Memory B cell (primary cell): ENCODE measurements at regions not wholly inside any gene's neighbourhood (a gene's known extent, or its start where the extent isn't known, plus 50 kb on each side); places are given as distances from the start of the nearest gene placed in this dataset.

ENCODE experiments used
- ATAC-seq: fragments of 150-1000 bp; cut with Tn5 transposase; 2 replicates; pipeline ENCODE4 v1.10.0; 2021; ENCODE audit warnings: low read depth, mild to moderate bottlenecking, moderate library complexity
- DNase-seq, 2 donors: peaks; one replicate each; pipeline ENCODE4 v3.0.0; 2022; ENCODE audit warnings: low spot score in 2 of 2
- H3K27ac Mint-ChIP-seq: one replicate; pipeline ENCODE4 v1.8.0; 2022; ENCODE audit warnings: mild to moderate bottlenecking, moderate library complexity, mixed read lengths
- H3K27me3 Mint-ChIP-seq: one replicate; pipeline ENCODE4 v1.8.0; 2022; ENCODE audit warnings: mixed read lengths
- H3K36me3 Mint-ChIP-seq: one replicate; pipeline ENCODE4 v1.8.0; 2022; ENCODE audit warnings: mild to moderate bottlenecking, mixed read lengths
- H3K4me1 Mint-ChIP-seq: one replicate; pipeline ENCODE4 v1.8.0; 2022; ENCODE audit warnings: mixed read lengths
- H3K4me3 Mint-ChIP-seq: one replicate; pipeline ENCODE4 v1.8.0; 2022; ENCODE audit warnings: mild to moderate bottlenecking, moderate library complexity, mixed read lengths
- H3K9me3 Mint-ChIP-seq: one replicate; pipeline ENCODE4 v1.8.0; 2022; ENCODE audit warnings: mixed read lengths

GRCh38 chrX:148354916-148355315, 145.5 kb upstream of the AFF2 start:
- Mint-ChIP-seq H3K4me3 (no peak overlapping the region), H3K27me3 (peaks cover 1% of the 10 kb centered on the region), H3K4me1 (no peaks in the 10 kb centered on the region), H3K9me3 (peaks cover 4% of the 10 kb centered on the region), H3K36me3 (peaks cover 2% of the 10 kb centered on the region), H3K27ac (no peak overlapping the region)
- DNase-seq = no peak
- ATAC-seq = no peak

GRCh38 chrX:148361641-148362040, 138.8 kb upstream of the AFF2 start:
- ATAC-seq = no peak
- Mint-ChIP-seq H3K4me1 (no peaks in the 10 kb centered on the region), H3K4me3 (no peak overlapping the region), H3K27ac (no peak overlapping the region), H3K36me3 (no peaks in the 10 kb centered on the region), H3K27me3 (peaks cover 1% of the 10 kb centered on the region), H3K9me3 (no peaks in the 10 kb centered on the region)
- no peak for DNase-seq

GRCh38 chrX:148363471-148364235, 136.8 kb upstream of the AFF2 start:
- H3K4me1 Mint-ChIP-seq = no peaks in the 10 kb centered on the region
- H3K9me3 Mint-ChIP-seq = no peaks in the 10 kb centered on the region
- DNase-seq (no peak), ATAC-seq (no peak)
- H3K27ac Mint-ChIP-seq = no peak overlapping the region
- no peaks in the 10 kb centered on the region for H3K27me3 Mint-ChIP-seq
- H3K36me3 Mint-ChIP-seq = no peaks in the 10 kb centered on the region
- no peak overlapping the region for H3K4me3 Mint-ChIP-seq

GRCh38 chrX:148365233-148365632, 135.2 kb upstream of the AFF2 start:
- H3K9me3 Mint-ChIP-seq = no peaks in the 10 kb centered on the region
- H3K27me3 Mint-ChIP-seq = no peaks in the 10 kb centered on the region
- no peak for ATAC-seq
- no peaks in the 10 kb centered on the region for H3K4me1 Mint-ChIP-seq
- H3K4me3 Mint-ChIP-seq = no peak overlapping the region
- no peaks in the 10 kb centered on the region for H3K36me3 Mint-ChIP-seq
- H3K27ac Mint-ChIP-seq = no peak overlapping the region
- DNase-seq = no peak

- no peak overlapping the region for H3K4me3 Mint-ChIP-seq
- H3K4me1 Mint-ChIP-seq = no peaks in the 10 kb centered on the region
- DNase-seq (no peak), ATAC-seq (no peak)
- no peaks in the 10 kb centered on the region for H3K36me3 Mint-ChIP-seq
- peaks cover 4% of the 10 kb centered on the region for H3K9me3 Mint-ChIP-seq
- no peaks in the 10 kb centered on the region for H3K27me3 Mint-ChIP-seq
- no peak overlapping the region for H3K27ac Mint-ChIP-seq
These were observed 129.1 kb upstream of the AFF2 start for GRCh38 chrX:148371291-148371690.

- H3K9me3 Mint-ChIP-seq = peaks cover 7% of the 10 kb centered on the region
- no peaks in the 10 kb centered on the region for H3K27me3 Mint-ChIP-seq
- no peaks in the 10 kb centered on the region for H3K36me3 Mint-ChIP-seq
- no peaks in the 10 kb centered on the region for H3K4me1 Mint-ChIP-seq
- no peak overlapping the region for H3K4me3 Mint-ChIP-seq
- no peak for ATAC-seq
- no peak overlapping the region for H3K27ac Mint-ChIP-seq
- DNase-seq = no peak
These were observed 127.5 kb upstream of the AFF2 start for GRCh38 chrX:148372925-148373324.

GRCh38 chrX:148376342-148376741, 124.1 kb upstream of the AFF2 start:
- Mint-ChIP-seq H3K4me1 (peaks cover 10% of the 10 kb centered on the region), H3K27ac (no peak overlapping the region), H3K36me3 (no peaks in the 10 kb centered on the region), H3K9me3 (peaks cover 7% of the 10 kb centered on the region), H3K27me3 (no peaks in the 10 kb centered on the region), H3K4me3 (no peak overlapping the region)
- DNase-seq (no peak), ATAC-seq (no peak)

- peaks cover 10% of the 10 kb centered on the region for H3K4me1 Mint-ChIP-seq
- no peaks in the 10 kb centered on the region for H3K27me3 Mint-ChIP-seq
- H3K4me3 Mint-ChIP-seq = peak overlapping the region; percentile 52
- no peaks in the 10 kb centered on the region for H3K36me3 Mint-ChIP-seq
- ATAC-seq = peak; percentile 6
- peak overlapping the region; percentile 92 for H3K27ac Mint-ChIP-seq
- no peak for DNase-seq
- peaks cover 7% of the 10 kb centered on the region for H3K9me3 Mint-ChIP-seq
These were observed 120.3 kb upstream of the AFF2 start for GRCh38 chrX:148380107-148380506.

GRCh38 chrX:148380650-148381561, 119.5 kb upstream of the AFF2 start:
- DNase-seq = peak in 1 of 2 donors; percentile 16
- peaks cover 3% of the 10 kb centered on the region for H3K9me3 Mint-ChIP-seq
- no peaks in the 10 kb centered on the region for H3K36me3 Mint-ChIP-seq
- H3K27me3 Mint-ChIP-seq = no peaks in the 10 kb centered on the region
- peaks cover 10% of the 10 kb centered on the region for H3K4me1 Mint-ChIP-seq
- peak overlapping the region; percentile 92 for H3K27ac Mint-ChIP-seq
- peak; percentile 81 for ATAC-seq
- H3K4me3 Mint-ChIP-seq = peak overlapping the region; percentile 76

- H3K27me3 Mint-ChIP-seq = no peaks in the 10 kb centered on the region
- H3K27ac Mint-ChIP-seq = peak overlapping the region; percentile 92
- H3K9me3 Mint-ChIP-seq = no peaks in the 10 kb centered on the region
- DNase-seq = no peak
- ATAC-seq = peak; percentile 10
- no peaks in the 10 kb centered on the region for H3K36me3 Mint-ChIP-seq
- peak overlapping the region; percentile 76 for H3K4me3 Mint-ChIP-seq
- H3K4me1 Mint-ChIP-seq = peaks cover 10% of the 10 kb centered on the region
These were observed 118.8 kb upstream of the AFF2 start for GRCh38 chrX:148381603-148382002.

- no peak overlapping the region for H3K4me3 Mint-ChIP-seq
- no peak for ATAC-seq
- no peaks in the 10 kb centered on the region for H3K9me3 Mint-ChIP-seq
- no peaks in the 10 kb centered on the region for H3K36me3 Mint-ChIP-seq
- H3K4me1 Mint-ChIP-seq = peaks cover 10% of the 10 kb centered on the region
- H3K27ac Mint-ChIP-seq = no peak overlapping the region
- no peak for DNase-seq
- H3K27me3 Mint-ChIP-seq = no peaks in the 10 kb centered on the region
These were observed 117.4 kb upstream of the AFF2 start for GRCh38 chrX:148382983-148383382.

GRCh38 chrX:148385471-148385870, 114.9 kb upstream of the AFF2 start:
- H3K27ac Mint-ChIP-seq = no peak overlapping the region
- H3K9me3 Mint-ChIP-seq = no peaks in the 10 kb centered on the region
- no peak overlapping the region for H3K4me3 Mint-ChIP-seq
- H3K4me1 Mint-ChIP-seq = peaks cover 4% of the 10 kb centered on the region
- H3K36me3 Mint-ChIP-seq = no peaks in the 10 kb centered on the region
- no peaks in the 10 kb centered on the region for H3K27me3 Mint-ChIP-seq
- no peak for DNase-seq
- no peak for ATAC-seq

- H3K4me1 Mint-ChIP-seq = peaks cover 4% of the 10 kb centered on the region
- H3K4me3 Mint-ChIP-seq = peak overlapping the region; percentile 21
- no peaks in the 10 kb centered on the region for H3K36me3 Mint-ChIP-seq
- ATAC-seq = peak; percentile 32
- no peaks in the 10 kb centered on the region for H3K9me3 Mint-ChIP-seq
- no peaks in the 10 kb centered on the region for H3K27me3 Mint-ChIP-seq
- peak overlapping the region; percentile 54 for H3K27ac Mint-ChIP-seq
- DNase-seq = no peak
These were observed 110.8 kb upstream of the AFF2 start for GRCh38 chrX:148389629-148390028.

- peaks cover 10% of the 10 kb centered on the region for H3K27me3 Mint-ChIP-seq
- no peaks in the 10 kb centered on the region for H3K9me3 Mint-ChIP-seq
- H3K27ac Mint-ChIP-seq = no peak overlapping the region
- no peak for DNase-seq
- ATAC-seq = no peak
- H3K36me3 Mint-ChIP-seq = no peaks in the 10 kb centered on the region
- H3K4me3 Mint-ChIP-seq = no peak overlapping the region
- H3K4me1 Mint-ChIP-seq = no peaks in the 10 kb centered on the region
These were observed 88.4 kb upstream of the AFF2 start for GRCh38 chrX:148412006-148412405.
